ENCODE measurements at regions not wholly inside any gene's neighbourhood (a gene's known extent, or its start where the extent isn't known, plus 50 kb on each side); places are given as distances from the start of the nearest gene placed in this dataset.

GRCh38 chr18:27717816-27718215, 459.1 kb downstream of the CDH2 start:
- H3K36me3 ChIP-seq (ENCODE audit: control insufficient read depth in 2 of 2, extremely low read depth in 1 of 2, insufficient read depth in 2 of 2, low read length in 2 of 2) = no peaks in the 10 kb centered on the region
- dilution Hi-C loops (cut with MboI; ENCODE audit: extremely low pct_ligation_motif_present, low sequenced_read_pairs) (no loop called here), intact Hi-C loops (cut with micrococcal nuclease) (no loop called here)
- DNase-seq (ENCODE audit: low read depth, low spot score) (no peak), FAIRE-seq (no peak)
- H3K4me3 ChIP-seq (replicated peaks in 1 of 3; ENCODE audit: insufficient read depth in 1 of 3, low read depth in 1 of 3, low read length in 3 of 3) = no peak overlapping the region
- no TSS peak for BruUV-seq (replicated peaks)
- no peak overlapping the region for H2AFZ ChIP-seq (ENCODE audit: low read depth, low read length)
- H3K27ac ChIP-seq (ENCODE audit: insufficient read depth, low read depth, low read length) = no peak overlapping the region
- H3K9ac ChIP-seq (replicated peaks; ENCODE audit: extremely low read depth, insufficient read depth, low read length) = no peak overlapping the region
- H4K20me1 ChIP-seq (replicated peaks; ENCODE audit: control insufficient read depth, extremely low read depth, insufficient read depth, low read length) = no peaks in the 10 kb centered on the region
- H3K9me1 ChIP-seq (replicated peaks; ENCODE audit: control insufficient read depth, extremely low read depth, insufficient read depth, low read length) = no peaks in the 10 kb centered on the region
- ChIA-PET CTCF (interaction anchor here (1.5 to 3.0 kb wide), 2 partner anchors 32 to 33 kb away, joined by 4 to 8 read pairs; no protein-coding TSS in a partner anchor), POLR2A (no interaction called here)
- H3K4me1 ChIP-seq (ENCODE audit: control insufficient read depth, extremely low read depth, insufficient read depth, low read length) = no peaks in the 10 kb centered on the region
- H3K4me2 ChIP-seq (ENCODE audit: insufficient read depth, low read length) = no peak overlapping the region
- no peaks in the 10 kb centered on the region for H3K27me3 ChIP-seq (ENCODE audit: control insufficient read depth in 2 of 2, insufficient read depth in 2 of 2, low read length in 2 of 2)
- no peaks in the 10 kb centered on the region for H3K9me3 ChIP-seq (replicated peaks; ENCODE audit: control insufficient read depth, insufficient read depth, low read length)
- no peaks in the 10 kb centered on the region for H3K79me2 ChIP-seq (ENCODE audit: control insufficient read depth, insufficient read depth, low read length)
- TF ChIP-seq POLR2AphosphoS5 (IDR thresholded peaks at IDR 0.05; ENCODE audit: insufficient read depth, low read depth, low read length) = no peak
- TF ChIP-seq CTCF (IDR thresholded peaks at IDR 0.05; ENCODE audit: extremely low read depth in 1 of 2, insufficient read depth in 1 of 2, low read depth in 1 of 2, low read length in 2 of 2) = no peak
- no peak for TF ChIP-seq MAX (IDR thresholded peaks at IDR 0.05; ENCODE audit: insufficient read depth, insufficient read length)
- no peak for TF ChIP-seq POLR2A (IDR thresholded peaks at IDR 0.05; ENCODE audit: low read depth, low read length)
- TF ChIP-seq GATA2 (IDR thresholded peaks at IDR 0.05; ENCODE audit: insufficient read depth, insufficient read length, low read depth, low read length) = no peak
- TF ChIP-seq JUN (IDR thresholded peaks at IDR 0.05; ENCODE audit: borderline replicate concordance, insufficient read depth, insufficient read length, low read depth) = no peak
- TF ChIP-seq MYC (IDR thresholded peaks at IDR 0.05; ENCODE audit: low read depth, low read length) = no peak
- TF ChIP-seq FOS (IDR thresholded peaks at IDR 0.05; ENCODE audit: borderline replicate concordance, insufficient read depth, low read length) = no peak
- no peak for TF ChIP-seq EZH2 (IDR thresholded peaks at IDR 0.05; ENCODE audit: borderline replicate concordance, low read depth, low read length, severe bottlenecking)
